Sigmoid colon (tissue), 4 donors: ENCODE measurements at regions not wholly inside any gene's neighbourhood (a gene's known extent, or its start where the extent isn't known, plus 50 kb on each side); places are given as distances from the start of the nearest gene placed in this dataset.

Experiments used
- CTCF ChIP-seq, 4 experiments: fragments of 450-650 bp in 3 of 4; fragments of 200-600 bp in 1 of 4; IDR thresholded peaks; one replicate each; pipeline ENCODE4 v1.5.1; 2016 to 2019; ENCODE audit warnings: antibody characterized with exemption in 4 of 4, mild to moderate bottlenecking in 3 of 4, moderate library complexity in 2 of 4
- EP300 ChIP-seq, 4 donors: sonication (generic); formaldehyde crosslinking; IDR thresholded peaks; one replicate each; pipeline ENCODE4 v1.6.1; 2017; ENCODE audit warnings: antibody characterized with exemption in 4 of 4
- POLR2A ChIP-seq, 2 donors: fragments of 450-650 bp; IDR thresholded peaks; one replicate each; pipeline ENCODE4 v1.6.1; 2016; ENCODE audit warnings: antibody characterized with exemption in 2 of 2, mild to moderate bottlenecking in 2 of 2, moderate library complexity in 2 of 2
- POLR2AphosphoS5 ChIP-seq, 4 donors: sonication (generic); formaldehyde crosslinking; IDR thresholded peaks; one replicate each; pipeline ENCODE4 v1.6.1; 2017; ENCODE audit warnings: antibody characterized with exemption in 4 of 4

- no peak for TF ChIP-seq CTCF (IDR thresholded peaks at IDR 0.05)
- no peak for TF ChIP-seq POLR2A (IDR thresholded peaks at IDR 0.05)
- no peak for TF ChIP-seq EP300 (IDR thresholded peaks at IDR 0.05)
- TF ChIP-seq POLR2AphosphoS5 (IDR thresholded peaks at IDR 0.05) = no peak
Measured at GRCh38 chr12:105995961-105996431, 142.8 kb downstream of the NUAK1 start.
